NCI-H2227 treated with DMSO at 0.1 percent for 48 hours (cell line): ENCODE measurements at regions not wholly inside any gene's neighbourhood (a gene's known extent, or its start where the extent isn't known, plus 50 kb on each side); places are given as distances from the start of the nearest gene placed in this dataset.
A peak's percentile ranks its signal among the peaks of the same experiment; 100 is the strongest.

Experiments used
- DNase-seq: peaks from one replicate; lab custom pipeline; 2025; lab: John Stamatoyannopoulos, UW

GRCh38 chr1:231108516-231109302, 53.1 kb upstream of the TRIM67 start:
- no peak for DNase-seq

- DNase-seq: no peak
Observed at GRCh38 chr1:231107600-231108326, 54.1 kb upstream of the TRIM67 start.

GRCh38 chr1:231107151-231107550, 54.7 kb upstream of the TRIM67 start:
- DNase-seq: no peak

- DNase-seq: no peak
Observed at GRCh38 chr1:231106347-231106746, 55.5 kb upstream of the TRIM67 start.

- DNase-seq: no peak
Observed at GRCh38 chr1:231104917-231105316, 56.9 kb upstream of the TRIM67 start.

- no peak for DNase-seq
Observed at GRCh38 chr1:231103961-231104360, 57.9 kb upstream of the TRIM67 start.

GRCh38 chr1:231099996-231100767, 60.1 kb upstream of the FAM89A start:
- DNase-seq: no peak

GRCh38 chr1:231099311-231099710, 59.3 kb upstream of the FAM89A start:
- no peak for DNase-seq

GRCh38 chr1:231095595-231095994, 55.5 kb upstream of the FAM89A start:
- no peak for DNase-seq

- DNase-seq: no peak
Observed at GRCh38 chr1:231094421-231094820, 54.4 kb upstream of the FAM89A start.

GRCh38 chr1:231093156-231093922, 53.3 kb upstream of the FAM89A start:
- DNase-seq: peak; percentile 71

GRCh38 chr1:231092380-231092779, 52.3 kb upstream of the FAM89A start:
- no peak for DNase-seq

GRCh38 chr1:231091831-231092301, 51.8 kb upstream of the FAM89A start:
- no peak for DNase-seq

GRCh38 chr1:231091415-231091814, 51.4 kb upstream of the FAM89A start:
- no peak for DNase-seq
